HL-60 (cell line): ENCODE measurements at regions not wholly inside any gene's neighbourhood (a gene's known extent, or its start where the extent isn't known, plus 50 kb on each side); places are given as distances from the start of the nearest gene placed in this dataset.

Source experiments
- DNase-seq, 2 experiments: peaks; one replicate each; pipeline ENCODE4 v3.0.0-alpha.2; 2010 to 2020; ENCODE audit warnings: low read depth in 1 of 2, low spot score in 1 of 2
- H3K27ac ChIP-seq: fragments of 250-450 bp; sonication (Bioruptor Pico); replicated peaks from 2 replicates; pipeline ENCODE4 v1.5.1; 2020; ENCODE audit warnings: mild to moderate bottlenecking, moderate library complexity
- H3K27me3 ChIP-seq: fragments of 250-450 bp; sonication (Bioruptor Pico); 2 replicates; pipeline ENCODE4 v1.5.1; 2021; ENCODE audit warnings: mild to moderate bottlenecking, moderate library complexity; ENCODE audit not compliant: insufficient read depth, poor library complexity, severe bottlenecking
- H3K4me3 ChIP-seq: replicated peaks from 2 replicates; pipeline ENCODE4 v1.5.1; 2011; ENCODE audit warnings: mild to moderate bottlenecking, control low read depth, low read length; ENCODE audit not compliant: insufficient read depth
- CTCF ChIP-seq: IDR thresholded peaks from one replicate; pipeline ENCODE4 v1.5.1; 2011; ENCODE audit warnings: low read length, control low read depth, inconsistent platforms; ENCODE audit not compliant: insufficient read depth
- GABPA ChIP-seq: IDR thresholded peaks from 2 replicates; pipeline ENCODE4 v1.6.1; 2012; ENCODE audit warnings: low read depth
- POLR2AphosphoS5 ChIP-seq: IDR thresholded peaks from 2 replicates; pipeline ENCODE4 v1.6.1; 2012; ENCODE audit warnings: low read depth
- REST ChIP-seq: IDR thresholded peaks from 2 replicates; pipeline ENCODE4 v1.6.1; 2012; ENCODE audit warnings: low read depth; ENCODE audit not compliant: insufficient replicate concordance
- SPI1 ChIP-seq: IDR thresholded peaks from 2 replicates; pipeline ENCODE4 v1.6.1; 2012; ENCODE audit warnings: low read depth, mild to moderate bottlenecking, borderline replicate concordance

- peaks cover 4% of the 10 kb centered on the region for H3K27me3 ChIP-seq
Observed at GRCh38 chr10:111209692-111210091, 132.9 kb downstream of the ADRA2A start.

GRCh38 chr10:111211241-111211640 is 134.4 kb downstream of the ADRA2A start:
- Histone ChIP-seq H3K4me3 (no peak overlapping the region), H3K27me3 (peaks cover 4% of the 10 kb centered on the region), H3K27ac (no peak overlapping the region)
- no peak for DNase-seq
- TF ChIP-seq GABPA = no peak

More at GRCh38 chr10:111209692-111210091, 132.9 kb downstream of the ADRA2A start:
- DNase-seq = no peak
- Histone ChIP-seq H3K27ac (no peak overlapping the region), H3K4me3 (no peak overlapping the region)
- TF ChIP-seq POLR2AphosphoS5 = no peak
- no peak for TF ChIP-seq SPI1
- no peak for TF ChIP-seq REST

- peaks cover 4% of the 10 kb centered on the region for H3K27me3 ChIP-seq
Observed at GRCh38 chr10:111211706-111212105, 134.9 kb downstream of the ADRA2A start.

More at GRCh38 chr10:111211706-111212105, 134.9 kb downstream of the ADRA2A start:
- Histone ChIP-seq H3K4me3 (no peak overlapping the region), H3K27ac (no peak overlapping the region)
- DNase-seq = no peak
- TF ChIP-seq CTCF (no peak), GABPA (no peak), POLR2AphosphoS5 (no peak), REST (no peak), SPI1 (no peak)
